H9 (cell line): ENCODE measurements at regions not wholly inside any gene's neighbourhood (a gene's known extent, or its start where the extent isn't known, plus 50 kb on each side); places are given as distances from the start of the nearest gene placed in this dataset.

Experiments
- DNase-seq: peaks from one replicate; pipeline ENCODE4 v3.0.0-alpha.2; 2017
- H2AFZ ChIP-seq: one replicate; pipeline ENCODE4 v1.6.1; 2013; ENCODE audit warnings: mild to moderate bottlenecking, low read length, control low read depth, moderate library complexity
- H2AK5ac ChIP-seq: 2 replicates; pipeline ENCODE4 v1.6.1; 2013; ENCODE audit warnings: low read length, control low read depth, mixed read lengths; ENCODE audit not compliant: insufficient read length
- H2BK120ac ChIP-seq: one replicate; pipeline ENCODE4 v1.6.1; 2013; ENCODE audit warnings: low read depth, mild to moderate bottlenecking, low read length, control low read depth, inconsistent platforms; ENCODE audit not compliant: poor library complexity, severe bottlenecking
- H2BK12ac ChIP-seq: 2 replicates; pipeline ENCODE4 v1.6.1; 2013; ENCODE audit warnings: low read length, control low read depth, mixed read lengths, low read depth; ENCODE audit not compliant: insufficient read length
- H2BK15ac ChIP-seq: 2 replicates; pipeline ENCODE4 v1.6.1; 2013; ENCODE audit warnings: low read depth, low read length, control low read depth
- H2BK20ac ChIP-seq: one replicate; pipeline ENCODE4 v1.6.1; 2013; ENCODE audit warnings: low read depth, mild to moderate bottlenecking, low read length, control low read depth, inconsistent platforms; ENCODE audit not compliant: poor library complexity, severe bottlenecking
- H2BK5ac ChIP-seq: 2 replicates; pipeline ENCODE4 v1.6.1; 2013; ENCODE audit warnings: low read length, control low read depth, mixed read lengths; ENCODE audit not compliant: insufficient read length
- H3K14ac ChIP-seq: 2 replicates; pipeline ENCODE4 v1.6.1; 2013; ENCODE audit warnings: low read length, control low read depth; ENCODE audit not compliant: insufficient read depth
- H3K18ac ChIP-seq: 2 replicates; pipeline ENCODE4 v1.6.1; 2013; ENCODE audit warnings: low read depth, mild to moderate bottlenecking, mixed read lengths, low read length, control low read depth; ENCODE audit not compliant: insufficient read length
- H3K23ac ChIP-seq: 2 replicates; pipeline ENCODE4 v1.6.1; 2013; ENCODE audit warnings: low read length, control low read depth, mixed read lengths, low read depth; ENCODE audit not compliant: insufficient read length
- H3K23me2 ChIP-seq: 2 replicates; pipeline ENCODE4 v1.6.1; 2013; ENCODE audit warnings: low read depth, mild to moderate bottlenecking, mixed read lengths, low read length, control low read depth; ENCODE audit not compliant: insufficient read length, poor library complexity, severe bottlenecking
- H3K27ac ChIP-seq: 2 replicates; pipeline ENCODE4 v1.5.1; 2013; ENCODE audit warnings: low read length, control low read depth, mixed read lengths, low read depth; ENCODE audit not compliant: insufficient read length
- H3K27me3 ChIP-seq: 2 replicates; pipeline ENCODE4 v1.6.1; 2013; ENCODE audit warnings: low read length, control low read depth, inconsistent platforms; ENCODE audit not compliant: insufficient read depth
- H3K4ac ChIP-seq: 2 replicates; pipeline ENCODE4 v1.6.1; 2013; ENCODE audit warnings: low read depth, mild to moderate bottlenecking, control low read depth, inconsistent platforms, low read length, moderate library complexity
- H3K4me1 ChIP-seq: 2 replicates; pipeline ENCODE4 v1.6.1; 2013; ENCODE audit warnings: low read length, control low read depth, inconsistent platforms; ENCODE audit not compliant: insufficient read depth
- H3K4me2 ChIP-seq: 2 replicates; pipeline ENCODE4 v1.6.1; 2013; ENCODE audit warnings: low read length, control low read depth, mixed read lengths; ENCODE audit not compliant: insufficient read length, insufficient read depth
- H3K56ac ChIP-seq: 2 replicates; pipeline ENCODE4 v1.6.1; 2013; ENCODE audit warnings: low read depth, mild to moderate bottlenecking, mixed read lengths, low read length, control low read depth; ENCODE audit not compliant: insufficient read length
- H3K79me1 ChIP-seq: 2 replicates; pipeline ENCODE4 v1.6.1; 2013; ENCODE audit warnings: low read depth, mild to moderate bottlenecking, moderate library complexity, low read length, control low read depth, inconsistent platforms; ENCODE audit not compliant: insufficient read depth, poor library complexity, severe bottlenecking
- H3K79me2 ChIP-seq: 2 replicates; pipeline ENCODE4 v1.6.1; 2013; ENCODE audit warnings: low read length, control low read depth, inconsistent platforms; ENCODE audit not compliant: insufficient read depth
- H3K9ac ChIP-seq: 2 replicates; pipeline ENCODE4 v1.6.1; 2013; ENCODE audit warnings: low read length, control low read depth, mixed read lengths; ENCODE audit not compliant: insufficient read length; ENCODE audit errors: extremely low read depth
- H3K9me3 ChIP-seq: one replicate; pipeline ENCODE4 v1.6.1; 2013; ENCODE audit warnings: low read depth, low read length, inconsistent platforms; ENCODE audit not compliant: control insufficient read depth
- H3T11ph ChIP-seq: one replicate; pipeline ENCODE4 v1.6.1; 2013; ENCODE audit warnings: mild to moderate bottlenecking, low read length, control low read depth, inconsistent platforms
- H4K20me1 ChIP-seq: one replicate; pipeline ENCODE4 v1.6.1; 2013; ENCODE audit not compliant: control insufficient read depth, insufficient read length, insufficient read depth
- H4K5ac ChIP-seq: 2 replicates; pipeline ENCODE4 v1.6.1; 2013; ENCODE audit warnings: low read depth, mild to moderate bottlenecking, mixed read lengths, low read length, control low read depth; ENCODE audit not compliant: insufficient read length
- H4K8ac ChIP-seq: replicated peaks from 2 replicates; pipeline ENCODE4 v1.6.1; 2013; ENCODE audit warnings: low read length, control low read depth, mixed read lengths, low read depth; ENCODE audit not compliant: insufficient read length
- H4K91ac ChIP-seq: 2 replicates; pipeline ENCODE4 v1.6.1; 2013; ENCODE audit warnings: low read depth, mild to moderate bottlenecking, moderate library complexity, mixed read lengths, low read length, control low read depth; ENCODE audit not compliant: insufficient read length
- H3K27ac Mint-ChIP-seq, 3 experiments: 2 replicates in 2 of 3; 3 replicates in 1 of 3; pipeline ENCODE4 v1.8.0; 2020 to 2021; ENCODE audit warnings: mixed read lengths in 3 of 3, mild to moderate bottlenecking in 1 of 3, moderate library complexity in 1 of 3
- H3K27me3 Mint-ChIP-seq: 2 replicates; pipeline ENCODE4 v1.8.0; 2021; ENCODE audit warnings: low read depth, mild to moderate bottlenecking, moderate library complexity, mixed read lengths
- H3K36me3 Mint-ChIP-seq, 3 experiments: 2 replicates in 2 of 3; 3 replicates in 1 of 3; pipeline ENCODE4 v1.8.0; 2020 to 2021; ENCODE audit warnings: low read depth in 3 of 3, mixed read lengths in 3 of 3; ENCODE audit not compliant: insufficient read depth in 1 of 3
- H3K4me1 Mint-ChIP-seq, 2 experiments: 2 replicates each; pipeline ENCODE4 v1.8.0; 2020; ENCODE audit warnings: mixed read lengths in 2 of 2
- H3K4me3 Mint-ChIP-seq, 2 experiments: 2 replicates in 1 of 2; 3 replicates in 1 of 2; pipeline ENCODE4 v1.8.0; 2020 to 2021; ENCODE audit warnings: mild to moderate bottlenecking in 2 of 2, mixed read lengths in 2 of 2, moderate library complexity in 1 of 2
- H3K9me3 Mint-ChIP-seq, 2 experiments: 2 replicates in 1 of 2; 3 replicates in 1 of 2; pipeline ENCODE4 v1.8.0; 2020; ENCODE audit warnings: mild to moderate bottlenecking in 2 of 2, mixed read lengths in 2 of 2, moderate library complexity in 1 of 2
- WGBS: extraction: QIAGEN DNeasy Blood & Tissue Kit; methylation state at CpG from one replicate; pipeline ENCODE4 v1.1.7; 2013; ENCODE audit warnings: missing lambda C conversion rate, low lambda C conversion rate, mixed read lengths; ENCODE audit not compliant: insufficient read length; ENCODE audit errors: extremely low coverage; 5-methylcytosine and 5-hydroxymethylcytosine counted together
- TF ChIP-seq, protein P1 (sequence below): fragments of 200-600 bp; sonication (generic); conservative IDR thresholded peaks from 3 replicates; pipeline ENCODE4 v1.8.0; 2021; ENCODE audit warnings: antibody characterized with exemption, mild to moderate bottlenecking

DNA sequence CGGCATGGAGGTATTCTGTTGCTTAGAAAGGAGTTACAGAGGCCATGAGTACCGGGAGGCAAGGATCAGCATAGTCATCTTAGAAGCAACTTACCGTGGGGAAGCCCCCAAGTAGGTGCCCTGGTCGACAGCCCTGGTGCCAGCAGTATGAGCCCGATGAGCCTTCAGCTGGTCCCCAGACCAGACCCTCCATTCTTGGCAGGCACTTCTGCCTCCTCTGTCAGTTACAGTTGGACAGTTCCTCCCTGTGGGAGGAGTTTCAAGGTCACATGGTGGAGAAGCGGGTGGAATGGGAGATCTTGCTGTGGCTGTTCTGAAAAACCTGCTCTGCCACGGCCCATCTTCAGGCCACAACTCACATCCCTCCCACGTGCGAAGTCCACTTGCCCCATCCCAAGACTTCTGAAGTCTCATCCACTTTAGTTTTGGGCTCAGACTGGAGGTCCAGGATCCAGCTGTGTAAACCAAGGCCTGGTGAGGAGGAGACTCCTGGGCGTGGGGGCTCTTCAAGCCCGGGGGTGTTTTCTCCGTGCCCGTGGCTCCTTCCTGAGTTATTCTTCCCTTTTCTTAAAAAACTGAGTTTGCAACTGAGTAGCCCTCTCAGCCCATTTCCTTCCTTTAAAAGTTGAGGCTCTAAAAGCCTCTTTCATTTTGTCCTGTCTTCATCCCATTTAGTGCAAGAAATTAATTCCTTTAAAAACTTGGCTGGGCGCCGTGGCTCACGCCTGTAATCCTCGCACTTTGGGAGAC lies 133.5 kb downstream of the SEC14L1 start:
- Histone ChIP-seq H2BK5ac (no peak overlapping the region), H2BK12ac (no peak overlapping the region), H3K9ac (no peak overlapping the region), H3K14ac (no peak overlapping the region), H3K4ac (no peak overlapping the region), H3K27me3 (no peaks in the 10 kb centered on the region), H2AK5ac (no peak overlapping the region), H3K9me3 (no peaks in the 10 kb centered on the region), H4K91ac (no peak overlapping the region), H3K56ac (no peak overlapping the region), H3K23me2 (no peaks in the 10 kb centered on the region), H2BK120ac (no peak overlapping the region), H2AFZ (no peak overlapping the region), H3K79me2 (no peaks in the 10 kb centered on the region), H3T11ph (no peak overlapping the region), H3K27ac (no peak overlapping the region), H3K4me1 (no peaks in the 10 kb centered on the region), H3K4me2 (no peak overlapping the region), H4K8ac (no peak overlapping the region), H2BK20ac (no peak overlapping the region), H3K23ac (no peak overlapping the region), H3K18ac (no peak overlapping the region), H2BK15ac (no peak overlapping the region), H4K20me1 (peaks cover 3% of the 10 kb centered on the region), H3K79me1 (no peaks in the 10 kb centered on the region), H4K5ac (no peak overlapping the region)
- Mint-ChIP-seq H3K4me1 (peaks cover 0 to 4% of the 10 kb centered on the region in 2 experiments; a peak in 1 of 4 replicates), H3K4me3 (no peak overlapping the region), H3K27me3 (peaks cover 25% of the 10 kb centered on the region), H3K27ac (no peak overlapping the region), H3K36me3 (no peaks in the 10 kb centered on the region), H3K9me3 (no peaks in the 10 kb centered on the region; a peak in 1 of 5 replicates)
- DNase-seq, result no peak
- TF ChIP-seq, protein P1, sequence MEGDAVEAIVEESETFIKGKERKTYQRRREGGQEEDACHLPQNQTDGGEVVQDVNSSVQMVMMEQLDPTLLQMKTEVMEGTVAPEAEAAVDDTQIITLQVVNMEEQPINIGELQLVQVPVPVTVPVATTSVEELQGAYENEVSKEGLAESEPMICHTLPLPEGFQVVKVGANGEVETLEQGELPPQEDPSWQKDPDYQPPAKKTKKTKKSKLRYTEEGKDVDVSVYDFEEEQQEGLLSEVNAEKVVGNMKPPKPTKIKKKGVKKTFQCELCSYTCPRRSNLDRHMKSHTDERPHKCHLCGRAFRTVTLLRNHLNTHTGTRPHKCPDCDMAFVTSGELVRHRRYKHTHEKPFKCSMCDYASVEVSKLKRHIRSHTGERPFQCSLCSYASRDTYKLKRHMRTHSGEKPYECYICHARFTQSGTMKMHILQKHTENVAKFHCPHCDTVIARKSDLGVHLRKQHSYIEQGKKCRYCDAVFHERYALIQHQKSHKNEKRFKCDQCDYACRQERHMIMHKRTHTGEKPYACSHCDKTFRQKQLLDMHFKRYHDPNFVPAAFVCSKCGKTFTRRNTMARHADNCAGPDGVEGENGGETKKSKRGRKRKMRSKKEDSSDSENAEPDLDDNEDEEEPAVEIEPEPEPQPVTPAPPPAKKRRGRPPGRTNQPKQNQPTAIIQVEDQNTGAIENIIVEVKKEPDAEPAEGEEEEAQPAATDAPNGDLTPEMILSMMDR, result no peak
- no CpG with 5 or more reads among the region's 17 CpGs for WGBS
